Endothelial cell of umbilical vein (primary cell): ENCODE measurements at regions not wholly inside any gene's neighbourhood (a gene's known extent, or its start where the extent isn't known, plus 50 kb on each side); places are given as distances from the start of the nearest gene placed in this dataset.

Source experiments
- BruUV-seq: library from RNA; stranded (reverse); fragments of 400-500 nt; replicated peaks from 2 replicates; lab custom pipeline; 2021; lab: Mats Ljungman, UMichigan
- CTCF ChIA-PET: fragments of 300-600, 350-600 bp; sonication (Branson Sonifier 250); formaldehyde crosslinking; loops from one replicate; lab custom pipeline; 2021; ENCODE audit warnings: antibody characterized with exemption, inconsistent platforms; lab: Charles Lee
- POLR2A ChIA-PET: fragments of 300-600, 350-600 bp; sonication (Branson Sonifier 250); formaldehyde crosslinking; loops from one replicate; lab custom pipeline; 2021; ENCODE audit warnings: antibody characterized with exemption, inconsistent platforms; lab: Charles Lee
- DNase-seq: peaks from one replicate; pipeline ENCODE4 v3.0.0-alpha.2; 2011; ENCODE audit warnings: low read depth, low spot score
- FAIRE-seq: peaks from 2 replicates; lab custom pipeline; 2011; peaks lifted over from hg19 to GRCh38; lab: Jason Lieb, UNC
- H2AFZ ChIP-seq: 2 replicates; pipeline ENCODE4 v1.6.0; 2012; ENCODE audit warnings: low read depth, low read length, control low read depth, inconsistent platforms
- H3K27ac ChIP-seq: 2 replicates; pipeline ENCODE4 v1.5.1; 2011; ENCODE audit warnings: low read depth, mild to moderate bottlenecking, control low read depth, low read length, moderate library complexity; ENCODE audit not compliant: insufficient read depth
- H3K27me3 ChIP-seq, 2 experiments: 2 replicates each; pipeline versions ENCODE4 v1.6.0 to v1.6.1; 2011; ENCODE audit warnings: low read length in 2 of 2, mixed read lengths in 1 of 2; ENCODE audit not compliant: control insufficient read depth in 2 of 2, insufficient read depth in 2 of 2
- H3K36me3 ChIP-seq, 2 experiments: 2 replicates in 1 of 2; 3 replicates in 1 of 2; pipeline ENCODE4 v1.5.1; 2011; ENCODE audit warnings: low read length in 2 of 2, mild to moderate bottlenecking in 1 of 2, moderate library complexity in 1 of 2; ENCODE audit not compliant: control insufficient read depth in 2 of 2, insufficient read depth in 2 of 2; ENCODE audit errors: extremely low read depth in 1 of 2
- H3K4me1 ChIP-seq: 3 replicates; pipeline ENCODE4 v1.5.1; 2011; ENCODE audit warnings: mild to moderate bottlenecking, low read length; ENCODE audit not compliant: control insufficient read depth, insufficient read depth; ENCODE audit errors: extremely low read depth
- H3K4me2 ChIP-seq: 2 replicates; pipeline ENCODE4 v1.6.1; 2011; ENCODE audit warnings: low read length, control low read depth, mixed read lengths; ENCODE audit not compliant: insufficient read depth
- H3K4me3 ChIP-seq, 3 experiments: fragments of 200-600 bp in 1 of 3; sonication (generic), shearing (Covaris generic) in 1 of 3; replicated peaks in 1 of 3; 2 replicates each; pipeline ENCODE4 v1.5.1; 2011 to 2016; ENCODE audit warnings: control low read depth in 3 of 3, low read length in 3 of 3, mild to moderate bottlenecking in 2 of 3, inconsistent platforms in 1 of 3, low read depth in 1 of 3, moderate library complexity in 1 of 3; ENCODE audit not compliant: insufficient read depth in 1 of 3
- H3K79me2 ChIP-seq: 2 replicates; pipeline ENCODE4 v1.6.0; 2012; ENCODE audit warnings: low read length, inconsistent platforms; ENCODE audit not compliant: control insufficient read depth, insufficient read depth
- H3K9ac ChIP-seq: replicated peaks from 2 replicates; pipeline ENCODE3; 2011; ENCODE audit warnings: low read length, control low read depth; ENCODE audit not compliant: insufficient read depth; ENCODE audit errors: extremely low read depth
- H3K9me1 ChIP-seq: replicated peaks from 3 replicates; pipeline ENCODE4 v1.6.0; 2011; ENCODE audit warnings: mild to moderate bottlenecking, low read length; ENCODE audit not compliant: control insufficient read depth, insufficient read depth; ENCODE audit errors: extremely low read depth
- H3K9me3 ChIP-seq: replicated peaks from 2 replicates; pipeline ENCODE4 v1.5.1; 2012; ENCODE audit warnings: low read length, inconsistent platforms; ENCODE audit not compliant: control insufficient read depth, insufficient read depth
- H4K20me1 ChIP-seq: replicated peaks from 2 replicates; pipeline ENCODE3; 2011; ENCODE audit warnings: mild to moderate bottlenecking, low read length; ENCODE audit not compliant: control insufficient read depth, insufficient read depth; ENCODE audit errors: extremely low read depth
- EZH2 ChIP-seq: IDR thresholded peaks from 2 replicates; pipeline ENCODE4 v1.6.1; 2012; ENCODE audit warnings: borderline replicate concordance, low read depth, mild to moderate bottlenecking, moderate library complexity, low read length, inconsistent platforms; ENCODE audit not compliant: severe bottlenecking
- FOS ChIP-seq: IDR thresholded peaks from 2 replicates; pipeline ENCODE4 v1.6.1; 2011; ENCODE audit warnings: mild to moderate bottlenecking, low read length, moderate library complexity, borderline replicate concordance; ENCODE audit not compliant: insufficient read depth
- GATA2 ChIP-seq: IDR thresholded peaks from 2 replicates; pipeline ENCODE4 v1.7.0; 2011; ENCODE audit warnings: low read depth, mild to moderate bottlenecking, moderate library complexity, mixed read lengths, low read length; ENCODE audit not compliant: insufficient read length, insufficient read depth
- JUN ChIP-seq: IDR thresholded peaks from 2 replicates; pipeline ENCODE4 v1.6.1; 2011; ENCODE audit warnings: borderline replicate concordance, low read depth; ENCODE audit not compliant: insufficient read length, insufficient read depth
- MYC ChIP-seq: IDR thresholded peaks from one replicate; pipeline ENCODE4 v1.6.1; 2011; ENCODE audit warnings: mild to moderate bottlenecking, low read depth, low read length
- POLR2A ChIP-seq: IDR thresholded peaks from 2 replicates; pipeline ENCODE4 v1.6.1; 2012; ENCODE audit warnings: low read depth, mild to moderate bottlenecking, control low read depth, low read length
- POLR2AphosphoS5 ChIP-seq: IDR thresholded peaks from 2 replicates; pipeline ENCODE4 v1.6.1; 2012; ENCODE audit warnings: low read depth, mild to moderate bottlenecking, control low read depth, low read length, moderate library complexity; ENCODE audit not compliant: insufficient read depth
- dilution Hi-C: fragments of 300-500 bp; cut with MboI; formaldehyde crosslinking; loops from one replicate; pipeline ENCODE4 v1.15.0; 2019; ENCODE audit warnings: low sequenced_read_pairs; ENCODE audit not compliant: extremely low pct_ligation_motif_present
- intact Hi-C: fragments of 100-400 bp; cut with micrococcal nuclease; formaldehyde crosslinking; loops from one replicate; pipeline ENCODE4 v1.10.0; 2022
- TF ChIP-seq, protein P1 (sequence below): IDR thresholded peaks from 2 replicates; pipeline ENCODE4 v1.6.1; 2011; ENCODE audit not compliant: insufficient read depth, insufficient read length
- TF ChIP-seq, protein P2 (sequence below), 2 donors: IDR thresholded peaks; 1 replicate in 1 of 2; 2 replicates in 1 of 2; pipeline ENCODE4 v1.5.1; 2011; ENCODE audit warnings: low read length in 2 of 2, mild to moderate bottlenecking in 2 of 2, moderate library complexity in 2 of 2, control low read depth in 1 of 2, inconsistent platforms in 1 of 2, low read depth in 1 of 2; ENCODE audit not compliant: insufficient read depth in 1 of 2; ENCODE audit errors: extremely low read depth in 1 of 2

DNA sequence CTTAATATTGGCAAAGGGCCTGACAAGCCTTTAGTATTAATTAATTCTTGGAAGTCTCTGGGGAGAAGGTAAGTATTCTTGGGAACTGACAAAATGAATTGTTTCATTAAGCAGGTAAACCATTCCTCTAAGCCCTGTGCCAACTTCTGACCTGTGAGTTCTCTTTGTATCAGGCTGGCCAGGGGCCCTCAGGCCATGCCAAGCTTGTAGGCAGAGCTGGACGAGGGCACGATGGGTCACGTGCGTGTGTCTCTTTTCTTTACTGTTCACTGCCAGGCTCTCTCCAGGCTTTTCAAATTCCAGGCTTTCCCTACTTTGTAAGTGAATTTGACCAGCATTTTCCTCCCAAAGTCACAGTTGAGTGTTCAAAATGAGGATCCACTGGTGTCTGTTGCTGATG is 112.4 kb downstream of the NRN1 start:
- no TSS peak for BruUV-seq
- dilution Hi-C loops (no loop called here), intact Hi-C loops (no loop called here)
- Histone ChIP-seq H3K4me2 (no peak overlapping the region), H3K36me3 (no peaks in the 10 kb centered on the region), H3K9me1 (no peaks in the 10 kb centered on the region), H3K9me3 (no peaks in the 10 kb centered on the region), H3K4me3 (no peak overlapping the region), H2AFZ (no peak overlapping the region), H3K27me3 (no peaks in the 10 kb centered on the region), H3K79me2 (no peaks in the 10 kb centered on the region), H4K20me1 (no peaks in the 10 kb centered on the region), H3K4me1 (no peaks in the 10 kb centered on the region), H3K9ac (no peak overlapping the region), H3K27ac (no peak overlapping the region)
- TF ChIP-seq JUN (no peak), EZH2 (no peak), FOS (no peak), GATA2 (no peak), POLR2AphosphoS5 (no peak), MYC (no peak), POLR2A (no peak)
- TF ChIP-seq, protein P1, sequence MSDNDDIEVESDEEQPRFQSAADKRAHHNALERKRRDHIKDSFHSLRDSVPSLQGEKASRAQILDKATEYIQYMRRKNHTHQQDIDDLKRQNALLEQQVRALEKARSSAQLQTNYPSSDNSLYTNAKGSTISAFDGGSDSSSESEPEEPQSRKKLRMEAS, result no peak
- TF ChIP-seq, protein P2, sequence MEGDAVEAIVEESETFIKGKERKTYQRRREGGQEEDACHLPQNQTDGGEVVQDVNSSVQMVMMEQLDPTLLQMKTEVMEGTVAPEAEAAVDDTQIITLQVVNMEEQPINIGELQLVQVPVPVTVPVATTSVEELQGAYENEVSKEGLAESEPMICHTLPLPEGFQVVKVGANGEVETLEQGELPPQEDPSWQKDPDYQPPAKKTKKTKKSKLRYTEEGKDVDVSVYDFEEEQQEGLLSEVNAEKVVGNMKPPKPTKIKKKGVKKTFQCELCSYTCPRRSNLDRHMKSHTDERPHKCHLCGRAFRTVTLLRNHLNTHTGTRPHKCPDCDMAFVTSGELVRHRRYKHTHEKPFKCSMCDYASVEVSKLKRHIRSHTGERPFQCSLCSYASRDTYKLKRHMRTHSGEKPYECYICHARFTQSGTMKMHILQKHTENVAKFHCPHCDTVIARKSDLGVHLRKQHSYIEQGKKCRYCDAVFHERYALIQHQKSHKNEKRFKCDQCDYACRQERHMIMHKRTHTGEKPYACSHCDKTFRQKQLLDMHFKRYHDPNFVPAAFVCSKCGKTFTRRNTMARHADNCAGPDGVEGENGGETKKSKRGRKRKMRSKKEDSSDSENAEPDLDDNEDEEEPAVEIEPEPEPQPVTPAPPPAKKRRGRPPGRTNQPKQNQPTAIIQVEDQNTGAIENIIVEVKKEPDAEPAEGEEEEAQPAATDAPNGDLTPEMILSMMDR (IDR thresholded peaks at IDR 0.05; ENCODE audit: extremely low read depth in 1 of 2, insufficient read depth in 1 of 2, low read depth in 1 of 2, low read length in 2 of 2), result no peak
- FAIRE-seq (no peak), DNase-seq (no peak)
- POLR2A ChIA-PET, result no interaction called here
- CTCF ChIA-PET, result no interaction called here
